Tibial nerve (tissue), 3 donors: ENCODE measurements at regions not wholly inside any gene's neighbourhood (a gene's known extent, or its start where the extent isn't known, plus 50 kb on each side); places are given as distances from the start of the nearest gene placed in this dataset.

Experiments used
- EP300 ChIP-seq, 2 donors: sonication (generic); formaldehyde crosslinking; IDR thresholded peaks; one replicate each; pipeline ENCODE4 v1.6.1; 2017; ENCODE audit warnings: antibody characterized with exemption in 2 of 2, mild to moderate bottlenecking in 1 of 2
- POLR2A ChIP-seq, 2 donors: fragments of 450-650 bp; IDR thresholded peaks; one replicate each; pipeline ENCODE4 v1.6.1; 2017; ENCODE audit warnings: antibody characterized with exemption in 2 of 2, mild to moderate bottlenecking in 2 of 2, moderate library complexity in 2 of 2

DNA sequence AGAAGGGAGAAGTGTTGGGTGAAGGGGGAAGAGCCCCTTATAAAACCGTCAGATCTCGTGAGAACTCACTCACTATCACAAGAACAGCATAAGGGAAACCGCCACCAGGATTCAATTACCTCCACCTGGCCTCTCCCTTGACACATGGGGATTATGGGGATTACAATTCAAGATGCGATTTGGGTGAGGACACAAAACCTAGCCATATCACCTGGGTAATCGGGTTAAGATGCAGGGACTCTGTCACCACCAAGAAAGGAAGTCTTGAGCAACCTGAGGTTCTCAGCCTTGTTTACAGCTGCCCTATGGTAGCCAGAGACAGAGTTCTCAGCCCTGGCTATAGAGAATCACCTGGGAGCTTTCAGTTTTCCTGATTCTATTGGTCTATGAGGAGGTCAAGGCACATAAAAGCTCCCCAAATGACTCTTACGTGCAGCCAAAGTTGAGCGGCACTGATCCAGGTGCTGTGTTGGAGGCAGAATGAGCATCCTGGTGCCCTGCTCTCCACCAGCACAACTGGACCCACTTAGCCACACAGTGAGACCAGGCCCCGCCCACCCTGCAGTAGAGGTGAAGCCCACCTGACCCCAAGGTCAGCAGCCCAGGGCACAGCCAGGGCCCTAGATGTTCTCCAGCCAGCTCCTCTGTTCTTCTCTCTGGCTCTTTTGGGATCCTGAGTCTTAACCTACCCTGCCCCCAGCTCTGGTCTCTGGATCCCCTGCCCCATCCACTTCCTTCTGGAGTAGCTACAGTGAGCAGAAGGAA, 138.5 kb upstream of the CDH5 start:
- TF ChIP-seq POLR2A (IDR thresholded peaks at IDR 0.05) = no peak
- TF ChIP-seq EP300 (IDR thresholded peaks at IDR 0.05) = no peak
